Thyroid gland (tissue), 4 donors: ENCODE measurements at regions not wholly inside any gene's neighbourhood (a gene's known extent, or its start where the extent isn't known, plus 50 kb on each side); places are given as distances from the start of the nearest gene placed in this dataset.
A peak's percentile ranks its signal among the peaks of the same experiment; 100 is the strongest.

Experiments used
- CTCF ChIP-seq, 6 experiments: fragments of 200-600 bp in 3 of 6; fragments of 450-650 bp in 3 of 6; sonication (generic) in 3 of 6; IDR thresholded peaks; one replicate each; pipeline ENCODE4 v1.5.1; 2016 to 2019; ENCODE audit warnings: antibody characterized with exemption in 6 of 6, mild to moderate bottlenecking in 2 of 6, inconsistent platforms in 1 of 6, moderate library complexity in 1 of 6
- POLR2A ChIP-seq, 2 donors: fragments of 450-650 bp; IDR thresholded peaks; one replicate each; pipeline ENCODE4 v1.6.1; 2017; ENCODE audit warnings: antibody characterized with exemption in 2 of 2, mild to moderate bottlenecking in 2 of 2, moderate library complexity in 1 of 2

GRCh38 chr4:81919223-81919622 is 447.5 kb upstream of the RASGEF1B start:
- TF ChIP-seq POLR2A (IDR thresholded peaks at IDR 0.05) (no peak), CTCF (IDR thresholded peaks at IDR 0.05) (peak in 1 of 6 experiments; percentile 19)
